HCT116 (cell line): ENCODE measurements at regions not wholly inside any gene's neighbourhood (a gene's known extent, or its start where the extent isn't known, plus 50 kb on each side); places are given as distances from the start of the nearest gene placed in this dataset.

Source experiments
- ATAC-seq: fragments of 200-7000 bp; cut with Tn5 transposase; 2 replicates; pipeline ENCODE4 v1.9.1; 2020; ENCODE audit warnings: mild to moderate bottlenecking, moderate library complexity
- BruUV-seq: library from RNA; stranded (reverse); fragments of 400-500 nt; replicated peaks from 2 replicates; lab custom pipeline; 2021; lab: Mats Ljungman, UMichigan
- CTCF ChIA-PET: fragments of 300-600 bp; sonication (Branson Sonifier 250); formaldehyde crosslinking; loops from one replicate; lab custom pipeline; 2021; ENCODE audit warnings: antibody characterized with exemption; lab: Charles Lee
- POLR2A ChIA-PET: fragments of 300-600, 350-600 bp; sonication (Branson Sonifier 250); formaldehyde crosslinking; loops from one replicate; lab custom pipeline; 2021; ENCODE audit warnings: antibody characterized with exemption; lab: Charles Lee
- RAD21 ChIA-PET, 2 experiments: fragments of 300-600 bp; sonication (Branson Sonifier 250); formaldehyde crosslinking; loops; one replicate each; lab custom pipeline; 2023; ENCODE audit warnings: low total read pairs in 2 of 2; ENCODE audit not compliant: uncharacterized antibody in 2 of 2, unreplicated experiment in 2 of 2, low non-redundant PET in 1 of 2; lab: Charles Lee
- DNase-seq: peaks from one replicate; pipeline ENCODE4 v3.0.0-alpha.2; 2010; ENCODE audit warnings: low read depth, low spot score
- H2AFZ ChIP-seq: fragments of 200-600 bp; shearing (Covaris generic), sonication (generic); 2 replicates; pipeline ENCODE4 v1.6.1; 2017; ENCODE audit warnings: low read depth, mixed run types, mixed read lengths, antibody characterized with exemption, low read length; ENCODE audit not compliant: poor library complexity, severe bottlenecking
- H3K27ac ChIP-seq: 2 replicates; pipeline ENCODE4 v1.5.1; 2012; ENCODE audit warnings: low read depth, low read length
- H3K27me3 ChIP-seq: fragments of 200-600 bp; sonication (generic); 2 replicates; pipeline ENCODE4 v1.6.1; 2016; ENCODE audit warnings: mixed run types, low read length, mixed read lengths; ENCODE audit not compliant: insufficient read depth
- H3K36me3 ChIP-seq, 2 experiments: fragments of 200-500 bp in 1 of 2; fragments of 200-600 bp in 1 of 2; sonication (Bioruptor generic) in 1 of 2; sonication (generic) in 1 of 2; 2 replicates each; pipeline versions ENCODE4 v1.5.1 to v1.6.1; 2014 to 2016; ENCODE audit warnings: low read length in 2 of 2, inconsistent platforms in 1 of 2, mixed read lengths in 1 of 2, mixed run types in 1 of 2; ENCODE audit not compliant: insufficient read depth in 2 of 2, control insufficient read depth in 1 of 2
- H3K4me1 ChIP-seq, 2 experiments: fragments of 200-600 bp in 1 of 2; sonication (generic) in 1 of 2; 2 replicates each; pipeline versions ENCODE4 v1.5.1 to v1.6.1; 2012 to 2017; ENCODE audit warnings: low read length in 2 of 2, inconsistent platforms in 1 of 2, mild to moderate bottlenecking in 1 of 2, mixed read lengths in 1 of 2, mixed run types in 1 of 2, moderate library complexity in 1 of 2; ENCODE audit not compliant: insufficient read depth in 2 of 2, control insufficient read depth in 1 of 2
- H3K4me2 ChIP-seq: fragments of 200-600 bp; sonication (generic); 2 replicates; pipeline ENCODE4 v1.6.1; 2017; ENCODE audit warnings: mixed run types, low read length, mixed read lengths
- H3K4me3 ChIP-seq, 2 experiments: fragments of 200-600 bp in 1 of 2; sonication (generic) in 1 of 2; replicated peaks in 1 of 2; 2 replicates each; pipeline ENCODE4 v1.5.1; 2011 to 2016; ENCODE audit warnings: low read length in 2 of 2, control low read depth in 1 of 2, low read depth in 1 of 2, mild to moderate bottlenecking in 1 of 2, mixed read lengths in 1 of 2, mixed run types in 1 of 2
- H3K79me2 ChIP-seq: fragments of 200-600 bp; sonication (generic); 2 replicates; pipeline ENCODE4 v1.6.1; 2017; ENCODE audit warnings: mild to moderate bottlenecking, mixed run types, low read length, moderate library complexity, mixed read lengths; ENCODE audit not compliant: insufficient read depth
- H3K9ac ChIP-seq: fragments of 200-600 bp; sonication (generic); 2 replicates; pipeline ENCODE4 v1.6.1; 2016; ENCODE audit warnings: low read length, mixed read lengths
- H3K9me2 ChIP-seq: fragments of 200-600 bp; sonication (generic), shearing (Covaris generic); 2 replicates; pipeline ENCODE4 v1.6.1; 2017; ENCODE audit warnings: mixed run types, mild to moderate bottlenecking, moderate library complexity; ENCODE audit not compliant: insufficient read depth
- H3K9me3 ChIP-seq, 2 experiments: fragments of 200-500 bp in 1 of 2; fragments of 200-600 bp in 1 of 2; sonication (Bioruptor generic) in 1 of 2; sonication (generic) in 1 of 2; 2 replicates each; pipeline ENCODE4 v1.6.1; 2014 to 2017; ENCODE audit warnings: low read length in 2 of 2, mixed read lengths in 2 of 2, inconsistent platforms in 1 of 2, low read depth in 1 of 2, mild to moderate bottlenecking in 1 of 2, mixed run types in 1 of 2, moderate library complexity in 1 of 2; ENCODE audit not compliant: control insufficient read depth in 1 of 2, insufficient read depth in 1 of 2
- H4K20me1 ChIP-seq: fragments of 200-600 bp; sonication (generic), shearing (Covaris generic); 2 replicates; pipeline ENCODE4 v1.6.1; 2017; ENCODE audit warnings: mixed run types, mild to moderate bottlenecking, moderate library complexity; ENCODE audit not compliant: insufficient read depth
- CBX3 ChIP-seq: IDR thresholded peaks from 2 replicates; pipeline ENCODE4 v1.6.1; 2012; ENCODE audit warnings: low read depth
- EZH2 ChIP-seq: fragments of 200-600 bp; sonication (generic); IDR thresholded peaks from 2 replicates; pipeline ENCODE4 v1.6.1; 2017; ENCODE audit warnings: antibody characterized with exemption, mixed run types
- EZH2phosphoT487 ChIP-seq: fragments of 200-600 bp; IDR thresholded peaks from 2 replicates; pipeline ENCODE4 v1.6.1; 2018; ENCODE audit warnings: antibody characterized with exemption, borderline replicate concordance
- JUND ChIP-seq: IDR thresholded peaks from 2 replicates; pipeline ENCODE4 v1.6.1; 2012
- RAD21 ChIP-seq: IDR thresholded peaks from 2 replicates; pipeline ENCODE4 v1.6.1; 2012; ENCODE audit warnings: low read depth, mild to moderate bottlenecking
- SIN3A ChIP-seq: IDR thresholded peaks from 2 replicates; pipeline ENCODE4 v1.6.1; 2012; ENCODE audit warnings: low read depth
- SRF ChIP-seq: IDR thresholded peaks from 2 replicates; pipeline ENCODE4 v1.6.1; 2012; ENCODE audit warnings: low read depth
- TCF7L2 ChIP-seq: IDR thresholded peaks from 2 replicates; pipeline ENCODE4 v1.7.0; 2011; ENCODE audit warnings: borderline replicate concordance, inconsistent platforms; ENCODE audit not compliant: insufficient read depth, insufficient read length; ENCODE audit errors: extremely low read depth
- ZFX ChIP-seq: fragments of 450-650 bp; IDR thresholded peaks from 2 replicates; pipeline ENCODE4 v1.6.1; 2017
- ZNF274 ChIP-seq: fragments of 200-500 bp; sonication (Bioruptor generic); IDR thresholded peaks from 2 replicates; pipeline ENCODE4 v1.6.1; 2014; ENCODE audit warnings: mild to moderate bottlenecking, low read depth, low read length, inconsistent platforms
- intact Hi-C: fragments of 100-400 bp; cut with micrococcal nuclease; formaldehyde crosslinking; loops from 2 replicates; pipeline ENCODE4 v1.10.0; 2022
- TF ChIP-seq, protein P1 (sequence below), 3 experiments: fragments of 200-600 bp in 1 of 3; sonication (generic) in 1 of 3; IDR thresholded peaks in 2 of 3; conservative IDR thresholded peaks in 1 of 3; 2 replicates each; pipeline ENCODE4 v1.5.1; 2012 to 2017; ENCODE audit warnings: low read depth in 2 of 3, low read length in 2 of 3, antibody characterized with exemption in 1 of 3, borderline replicate concordance in 1 of 3, control low read depth in 1 of 3, mild to moderate bottlenecking in 1 of 3, mixed read lengths in 1 of 3, mixed run types in 1 of 3, moderate library complexity in 1 of 3; ENCODE audit not compliant: insufficient read depth in 1 of 3
- TF ChIP-seq, protein P2 (sequence below): IDR thresholded peaks from 2 replicates; pipeline ENCODE4 v1.6.1; 2012
- TF ChIP-seq, protein P3 (sequence below): IDR thresholded peaks from 2 replicates; pipeline ENCODE4 v1.6.1; 2011; ENCODE audit warnings: mild to moderate bottlenecking, low read length, moderate library complexity; ENCODE audit not compliant: insufficient replicate concordance; ENCODE audit errors: extremely low read depth

DNA sequence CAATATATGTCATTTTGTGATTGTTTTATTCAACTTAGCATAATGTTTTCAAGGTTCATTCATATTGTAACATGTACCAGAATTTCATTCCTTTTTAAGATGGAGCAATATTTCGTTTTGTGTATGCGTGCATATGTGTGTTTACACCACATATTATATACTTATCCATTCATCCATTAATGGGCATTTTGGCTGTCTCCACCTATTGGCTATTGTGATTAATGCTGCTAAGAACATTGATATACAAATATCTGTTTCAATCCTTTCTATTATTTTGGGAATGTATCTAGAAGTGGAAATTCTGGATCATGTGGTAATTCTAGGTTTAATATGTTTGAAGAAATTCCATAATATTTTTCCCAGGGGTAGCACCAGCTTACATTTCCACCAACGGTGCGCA lies 403.9 kb upstream of the LMCD1 start:
- no TSS peak for BruUV-seq
- ChIA-PET POLR2A (no interaction called here), RAD21 (no interaction called here), CTCF (no interaction called here)
- DNase-seq (no peak), ATAC-seq (0 out of 2 replicates have a peak, but pooled peaks have one; percentile 39)
- TF ChIP-seq, protein P1, sequence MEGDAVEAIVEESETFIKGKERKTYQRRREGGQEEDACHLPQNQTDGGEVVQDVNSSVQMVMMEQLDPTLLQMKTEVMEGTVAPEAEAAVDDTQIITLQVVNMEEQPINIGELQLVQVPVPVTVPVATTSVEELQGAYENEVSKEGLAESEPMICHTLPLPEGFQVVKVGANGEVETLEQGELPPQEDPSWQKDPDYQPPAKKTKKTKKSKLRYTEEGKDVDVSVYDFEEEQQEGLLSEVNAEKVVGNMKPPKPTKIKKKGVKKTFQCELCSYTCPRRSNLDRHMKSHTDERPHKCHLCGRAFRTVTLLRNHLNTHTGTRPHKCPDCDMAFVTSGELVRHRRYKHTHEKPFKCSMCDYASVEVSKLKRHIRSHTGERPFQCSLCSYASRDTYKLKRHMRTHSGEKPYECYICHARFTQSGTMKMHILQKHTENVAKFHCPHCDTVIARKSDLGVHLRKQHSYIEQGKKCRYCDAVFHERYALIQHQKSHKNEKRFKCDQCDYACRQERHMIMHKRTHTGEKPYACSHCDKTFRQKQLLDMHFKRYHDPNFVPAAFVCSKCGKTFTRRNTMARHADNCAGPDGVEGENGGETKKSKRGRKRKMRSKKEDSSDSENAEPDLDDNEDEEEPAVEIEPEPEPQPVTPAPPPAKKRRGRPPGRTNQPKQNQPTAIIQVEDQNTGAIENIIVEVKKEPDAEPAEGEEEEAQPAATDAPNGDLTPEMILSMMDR (IDR thresholded peaks at IDR 0.05 in 2 of 3, conservative IDR thresholded peaks at IDR 0.05 in 1 of 3; ENCODE audit: borderline replicate concordance in 1 of 3, insufficient read depth in 1 of 3, low read depth in 2 of 3, low read length in 2 of 3): peak; percentile 17 to 48 (median 30); a peak in 3 of 6 replicates
- TF ChIP-seq JUND: no peak
- TF ChIP-seq RAD21: peak; percentile 40; the same call in 1 of the 2 replicates
- Histone ChIP-seq H3K4me1 (peaks cover 2 to 5% of the 10 kb centered on the region in 2 experiments; a peak in 1 of 4 replicates), H2AFZ (no peak overlapping the region), H3K9me3 (no peaks in the 10 kb centered on the region), H3K9me2 (no peaks in the 10 kb centered on the region), H3K4me3 (no peak overlapping the region), H3K4me2 (no peak overlapping the region), H3K36me3 (no peaks in the 10 kb centered on the region), H4K20me1 (no peaks in the 10 kb centered on the region), H3K27me3 (no peaks in the 10 kb centered on the region), H3K79me2 (no peaks in the 10 kb centered on the region), H3K27ac (no peak overlapping the region), H3K9ac (no peak overlapping the region)
- intact Hi-C loops: loop anchor here (5.0 kb wide), 1 partner anchor 295 kb away; no protein-coding TSS in a partner anchor

DNA sequence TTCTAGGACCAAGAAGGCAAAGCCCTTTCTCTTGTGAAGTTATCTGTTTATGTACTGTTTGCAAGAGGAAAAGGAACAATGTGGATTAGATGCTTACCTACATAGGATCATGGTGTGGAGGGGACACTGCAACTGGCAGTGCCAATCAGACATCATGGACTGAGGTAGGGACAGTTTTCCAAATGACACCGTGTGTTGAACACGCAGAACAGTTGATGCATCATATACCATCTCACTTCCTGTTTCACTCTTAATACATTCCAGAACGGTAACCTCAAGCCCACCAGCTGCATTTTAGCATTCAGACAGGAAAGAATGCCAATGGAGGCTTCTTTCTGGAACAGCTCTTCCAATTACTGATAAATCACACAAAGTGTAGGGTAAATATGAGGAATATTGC lies 397.7 kb upstream of the LMCD1 start:
- H3K9me3 ChIP-seq: no peaks in the 10 kb centered on the region
- no peaks in the 10 kb centered on the region for H3K4me1 ChIP-seq
- no peaks in the 10 kb centered on the region for H3K79me2 ChIP-seq
- H3K27me3 ChIP-seq: no peaks in the 10 kb centered on the region
- no peak overlapping the region for H3K4me3 ChIP-seq
- no peak overlapping the region for H3K4me2 ChIP-seq
- ATAC-seq (no peak), DNase-seq (no peak)
- intact Hi-C loops: no loop called here
- H4K20me1 ChIP-seq: no peaks in the 10 kb centered on the region
- no peak overlapping the region for H3K9ac ChIP-seq
- H3K9me2 ChIP-seq: no peaks in the 10 kb centered on the region
- H3K27ac ChIP-seq: no peak overlapping the region
- no TSS peak for BruUV-seq
- ChIA-PET CTCF (no interaction called here), POLR2A (no interaction called here), RAD21 (no interaction called here)
- no peak overlapping the region for H2AFZ ChIP-seq
- H3K36me3 ChIP-seq: no peaks in the 10 kb centered on the region
- TF ChIP-seq ZNF274 (no peak), SIN3A (no peak), CBX3 (no peak), SRF (no peak), ZFX (no peak), EZH2phosphoT487 (no peak), EZH2 (no peak), TCF7L2 (no peak)
- TF ChIP-seq, protein P2, sequence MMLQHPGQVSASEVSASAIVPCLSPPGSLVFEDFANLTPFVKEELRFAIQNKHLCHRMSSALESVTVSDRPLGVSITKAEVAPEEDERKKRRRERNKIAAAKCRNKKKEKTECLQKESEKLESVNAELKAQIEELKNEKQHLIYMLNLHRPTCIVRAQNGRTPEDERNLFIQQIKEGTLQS: no peak
- TF ChIP-seq, protein P3, sequence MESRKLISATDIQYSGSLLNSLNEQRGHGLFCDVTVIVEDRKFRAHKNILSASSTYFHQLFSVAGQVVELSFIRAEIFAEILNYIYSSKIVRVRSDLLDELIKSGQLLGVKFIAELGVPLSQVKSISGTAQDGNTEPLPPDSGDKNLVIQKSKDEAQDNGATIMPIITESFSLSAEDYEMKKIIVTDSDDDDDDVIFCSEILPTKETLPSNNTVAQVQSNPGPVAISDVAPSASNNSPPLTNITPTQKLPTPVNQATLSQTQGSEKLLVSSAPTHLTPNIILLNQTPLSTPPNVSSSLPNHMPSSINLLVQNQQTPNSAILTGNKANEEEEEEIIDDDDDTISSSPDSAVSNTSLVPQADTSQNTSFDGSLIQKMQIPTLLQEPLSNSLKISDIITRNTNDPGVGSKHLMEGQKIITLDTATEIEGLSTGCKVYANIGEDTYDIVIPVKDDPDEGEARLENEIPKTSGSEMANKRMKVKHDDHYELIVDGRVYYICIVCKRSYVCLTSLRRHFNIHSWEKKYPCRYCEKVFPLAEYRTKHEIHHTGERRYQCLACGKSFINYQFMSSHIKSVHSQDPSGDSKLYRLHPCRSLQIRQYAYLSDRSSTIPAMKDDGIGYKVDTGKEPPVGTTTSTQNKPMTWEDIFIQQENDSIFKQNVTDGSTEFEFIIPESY: no peak
